OCI-LY1 (cell line): ENCODE measurements at regions not wholly inside any gene's neighbourhood (a gene's known extent, or its start where the extent isn't known, plus 50 kb on each side); places are given as distances from the start of the nearest gene placed in this dataset.
A peak's percentile ranks its signal among the peaks of the same experiment; 100 is the strongest.

Experiments used
- H2AFZ ChIP-seq: fragments of 200-600 bp; sonication (generic), shearing (Covaris generic); 2 replicates; pipeline ENCODE4 v1.6.0; 2014; ENCODE audit warnings: antibody characterized with exemption, mild to moderate bottlenecking, low read length
- H3F3A ChIP-seq: fragments of 200-600 bp; sonication (generic), shearing (Covaris generic); 2 replicates; pipeline ENCODE4 v1.6.0; 2014; ENCODE audit warnings: mild to moderate bottlenecking, antibody characterized with exemption, low read length, moderate library complexity; ENCODE audit not compliant: insufficient read depth
- H3K27ac ChIP-seq: fragments of 200-600 bp; sonication (generic); 2 replicates; pipeline ENCODE4 v1.5.1; 2014; ENCODE audit warnings: low read length, mixed run types, mild to moderate bottlenecking, low read depth; ENCODE audit not compliant: poor library complexity, severe bottlenecking
- H3K27me3 ChIP-seq: fragments of 200-600 bp; sonication (generic); 2 replicates; pipeline ENCODE4 v1.6.0; 2014; ENCODE audit warnings: antibody characterized with exemption, mild to moderate bottlenecking, low read length, moderate library complexity; ENCODE audit not compliant: insufficient read depth
- H3K36me3 ChIP-seq: fragments of 200-600 bp; sonication (generic); 2 replicates; pipeline ENCODE4 v1.6.1; 2014; ENCODE audit warnings: mild to moderate bottlenecking, antibody characterized with exemption, low read length, moderate library complexity, mixed read lengths; ENCODE audit not compliant: insufficient read depth
- H3K4me1 ChIP-seq: fragments of 200-600 bp; sonication (generic); 2 replicates; pipeline ENCODE4 v1.5.1; 2014; ENCODE audit warnings: mild to moderate bottlenecking, low read length, moderate library complexity; ENCODE audit not compliant: insufficient read depth, severe bottlenecking
- H3K4me2 ChIP-seq: fragments of 200-600 bp; sonication (generic), shearing (Covaris generic); 2 replicates; pipeline ENCODE4 v1.6.1; 2014; ENCODE audit warnings: low read length
- H3K4me3 ChIP-seq: fragments of 200-600 bp; sonication (generic); 2 replicates; pipeline ENCODE4 v1.5.1; 2014; ENCODE audit warnings: low read length, low read depth, mild to moderate bottlenecking, mixed read lengths; ENCODE audit not compliant: poor library complexity, severe bottlenecking
- H3K79me2 ChIP-seq: fragments of 200-600 bp; shearing (Covaris generic); 2 replicates; pipeline ENCODE4 v1.6.1; 2016; ENCODE audit warnings: mixed run types, low read length, mixed read lengths; ENCODE audit not compliant: insufficient read depth
- H3K9ac ChIP-seq: fragments of 200-600 bp; sonication (generic), shearing (Covaris generic); 2 replicates; pipeline ENCODE4 v1.6.1; 2014; ENCODE audit warnings: mild to moderate bottlenecking, low read length, mixed read lengths
- H3K9me2 ChIP-seq: fragments of 200-600 bp; sonication (generic), shearing (Covaris generic); 2 replicates; pipeline ENCODE4 v1.6.1; 2014; ENCODE audit warnings: low read depth, mild to moderate bottlenecking, low read length, mixed read lengths
- H3K9me3 ChIP-seq: fragments of 200-600 bp; shearing (Covaris generic); 2 replicates; pipeline ENCODE4 v1.6.1; 2014; ENCODE audit warnings: low read length, mixed read lengths
- H4K20me1 ChIP-seq: fragments of 200-600 bp; sonication (generic), shearing (Covaris generic); 2 replicates; pipeline ENCODE4 v1.6.0; 2016; ENCODE audit warnings: mild to moderate bottlenecking, low read length; ENCODE audit not compliant: insufficient read depth
- EZH2 ChIP-seq: fragments of 200-600 bp; sonication (generic), shearing (Covaris generic); IDR thresholded peaks from 2 replicates; pipeline ENCODE4 v1.8.0; 2017; ENCODE audit warnings: borderline replicate concordance, mixed run types, mild to moderate bottlenecking, antibody characterized with exemption, low read length, moderate library complexity, mixed read lengths
- TF ChIP-seq, protein P1 (sequence below): fragments of 200-600 bp; sonication (generic), shearing (Covaris generic); IDR thresholded peaks from 2 replicates; pipeline ENCODE4 v1.5.1; 2017; ENCODE audit warnings: mild to moderate bottlenecking, antibody characterized with exemption, low read length, moderate library complexity, mixed read lengths

DNA sequence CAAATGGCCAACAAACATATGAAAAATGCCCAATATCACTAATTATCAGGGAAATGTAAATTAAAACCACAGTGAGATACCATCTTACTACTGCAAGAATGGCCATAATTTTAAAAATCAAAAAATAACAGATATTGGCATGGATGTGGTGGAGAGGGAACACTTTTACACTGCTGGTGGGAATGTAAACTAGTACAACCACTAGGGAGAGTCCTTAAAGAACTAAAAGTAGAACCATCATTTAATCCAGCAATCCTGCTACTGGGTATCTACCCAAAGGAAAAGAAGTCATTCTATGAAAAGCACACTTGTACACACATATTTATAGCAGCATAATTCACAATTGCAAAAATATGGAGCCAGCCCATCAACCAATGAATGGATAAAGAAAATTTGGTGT lies 459.7 kb downstream of the GXYLT1 start:
- Histone ChIP-seq H3K27ac (peak overlapping the region; percentile 93), H3K9me2 (no peaks in the 10 kb centered on the region), H3K9me3 (peaks cover 3% of the 10 kb centered on the region; the same call in 1 of the 2 replicates), H3K4me3 (no peak overlapping the region), H3K36me3 (no peaks in the 10 kb centered on the region), H2AFZ (no peak overlapping the region), H3F3A (no peaks in the 10 kb centered on the region), H3K79me2 (no peaks in the 10 kb centered on the region), H3K4me2 (no peak overlapping the region), H4K20me1 (no peaks in the 10 kb centered on the region), H3K9ac (no peak overlapping the region), H3K27me3 (no peaks in the 10 kb centered on the region), H3K4me1 (peaks cover 51% of the 10 kb centered on the region)
- TF ChIP-seq EZH2: no peak
- TF ChIP-seq, protein P1, sequence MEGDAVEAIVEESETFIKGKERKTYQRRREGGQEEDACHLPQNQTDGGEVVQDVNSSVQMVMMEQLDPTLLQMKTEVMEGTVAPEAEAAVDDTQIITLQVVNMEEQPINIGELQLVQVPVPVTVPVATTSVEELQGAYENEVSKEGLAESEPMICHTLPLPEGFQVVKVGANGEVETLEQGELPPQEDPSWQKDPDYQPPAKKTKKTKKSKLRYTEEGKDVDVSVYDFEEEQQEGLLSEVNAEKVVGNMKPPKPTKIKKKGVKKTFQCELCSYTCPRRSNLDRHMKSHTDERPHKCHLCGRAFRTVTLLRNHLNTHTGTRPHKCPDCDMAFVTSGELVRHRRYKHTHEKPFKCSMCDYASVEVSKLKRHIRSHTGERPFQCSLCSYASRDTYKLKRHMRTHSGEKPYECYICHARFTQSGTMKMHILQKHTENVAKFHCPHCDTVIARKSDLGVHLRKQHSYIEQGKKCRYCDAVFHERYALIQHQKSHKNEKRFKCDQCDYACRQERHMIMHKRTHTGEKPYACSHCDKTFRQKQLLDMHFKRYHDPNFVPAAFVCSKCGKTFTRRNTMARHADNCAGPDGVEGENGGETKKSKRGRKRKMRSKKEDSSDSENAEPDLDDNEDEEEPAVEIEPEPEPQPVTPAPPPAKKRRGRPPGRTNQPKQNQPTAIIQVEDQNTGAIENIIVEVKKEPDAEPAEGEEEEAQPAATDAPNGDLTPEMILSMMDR: peak; percentile 43

DNA sequence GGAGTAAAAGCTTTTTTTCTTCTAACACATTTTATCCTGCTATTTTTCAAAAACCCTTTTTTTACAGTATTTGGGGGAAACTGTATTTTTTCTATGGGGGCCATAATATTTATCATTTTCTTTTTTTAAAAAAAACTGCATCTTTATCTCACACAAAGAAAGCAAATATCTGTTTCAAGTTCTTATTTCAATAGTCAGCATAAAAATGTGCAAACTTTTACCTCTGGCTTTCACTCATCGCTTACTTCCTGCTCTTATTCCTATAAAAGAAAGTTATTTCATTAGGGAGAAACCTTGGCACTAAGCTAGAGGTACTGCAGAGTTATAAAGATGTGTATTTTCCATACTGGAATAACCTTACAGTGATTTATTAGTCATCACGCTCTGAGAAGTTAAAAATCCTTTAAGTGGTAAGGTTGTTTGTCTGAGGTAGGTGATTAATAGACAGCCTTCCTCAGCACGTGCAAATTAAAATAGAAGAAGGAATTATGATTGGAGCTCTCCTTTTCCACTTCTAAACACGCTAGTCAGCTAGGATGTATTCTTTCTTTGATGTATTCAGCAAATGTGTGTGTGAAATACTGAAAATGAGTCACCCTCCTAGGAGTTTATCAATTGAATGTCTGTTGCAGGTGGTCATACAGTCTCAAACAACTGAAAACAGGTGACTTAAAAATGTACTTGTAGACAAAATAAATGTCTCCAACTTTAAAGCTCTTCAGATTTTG lies 461.0 kb downstream of the GXYLT1 start:
- H3K79me2 ChIP-seq: no peaks in the 10 kb centered on the region
- H4K20me1 ChIP-seq: no peaks in the 10 kb centered on the region
- H2AFZ ChIP-seq: peak overlapping the region; percentile 2; the same call in 1 of the 2 replicates
- H3K27ac ChIP-seq: peak overlapping the region; percentile 93
- H3F3A ChIP-seq: no peaks in the 10 kb centered on the region
- H3K4me3 ChIP-seq: no peak overlapping the region
- H3K9ac ChIP-seq: peak overlapping the region; percentile 35
- H3K9me3 ChIP-seq: no peaks in the 10 kb centered on the region
- H3K4me2 ChIP-seq: peak overlapping the region; percentile 8; the same call in 1 of the 2 replicates
- no peaks in the 10 kb centered on the region for H3K9me2 ChIP-seq
- H3K4me1 ChIP-seq: peaks cover 51% of the 10 kb centered on the region
- H3K27me3 ChIP-seq: no peaks in the 10 kb centered on the region
- H3K36me3 ChIP-seq: no peaks in the 10 kb centered on the region
- TF ChIP-seq EZH2: no peak

DNA sequence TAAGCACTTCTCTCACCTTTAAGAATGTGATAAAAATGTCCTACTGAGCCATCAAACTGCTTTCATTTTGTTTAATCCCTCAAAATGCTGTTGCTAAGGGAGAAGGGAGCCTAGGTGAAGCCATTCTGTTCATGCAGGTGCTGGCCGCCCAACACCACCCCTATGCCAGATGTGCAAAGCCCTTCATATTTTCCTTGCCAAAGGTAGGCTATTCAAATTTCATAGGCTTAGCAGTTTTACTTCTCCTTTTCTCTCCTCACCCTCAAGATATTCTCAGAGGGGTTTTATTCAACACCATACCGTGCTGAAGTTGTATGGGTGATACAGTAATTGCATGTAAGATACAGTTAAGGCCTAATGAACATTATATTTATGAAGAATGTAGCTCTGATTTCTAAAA lies 461.7 kb downstream of the GXYLT1 start:
- Histone ChIP-seq H4K20me1 (no peaks in the 10 kb centered on the region), H3K4me1 (peaks cover 51% of the 10 kb centered on the region), H3K27me3 (no peaks in the 10 kb centered on the region), H3K36me3 (no peaks in the 10 kb centered on the region), H2AFZ (no peak overlapping the region), H3K9me3 (no peaks in the 10 kb centered on the region), H3K9ac (peak overlapping the region; percentile 35), H3K79me2 (no peaks in the 10 kb centered on the region), H3K9me2 (no peaks in the 10 kb centered on the region), H3K4me2 (peak overlapping the region; percentile 42), H3K4me3 (no peak overlapping the region), H3K27ac (peak overlapping the region; percentile 93), H3F3A (no peaks in the 10 kb centered on the region)
- TF ChIP-seq, protein P1: no peak
- TF ChIP-seq EZH2: no peak

DNA sequence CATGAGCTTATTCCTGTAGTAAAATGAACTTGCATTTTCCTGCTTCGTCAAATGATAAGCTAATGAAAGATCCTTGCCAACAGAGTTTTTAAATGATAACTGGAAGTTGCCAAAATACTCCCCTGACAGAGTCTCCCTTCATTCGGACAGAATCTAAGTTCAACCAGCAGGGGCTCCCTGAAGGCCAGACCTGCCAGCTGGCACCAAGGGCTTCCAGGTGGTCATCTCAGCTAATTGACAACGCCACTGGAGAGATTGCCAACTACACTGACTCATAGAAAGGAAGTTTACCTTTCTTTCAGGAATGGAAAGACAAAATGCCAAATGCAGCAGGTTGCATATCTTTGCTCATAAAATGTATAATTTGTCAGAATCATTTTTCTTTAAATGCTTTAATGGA lies 462.8 kb downstream of the GXYLT1 start:
- Histone ChIP-seq H3K4me2 (peak overlapping the region; percentile 42; the same call in 1 of the 2 replicates), H3K4me3 (no peak overlapping the region), H4K20me1 (no peaks in the 10 kb centered on the region), H3K4me1 (peaks cover 51% of the 10 kb centered on the region), H3K36me3 (no peaks in the 10 kb centered on the region), H3K27me3 (no peaks in the 10 kb centered on the region), H3K27ac (peak overlapping the region; percentile 93), H2AFZ (no peak overlapping the region), H3K9me2 (no peaks in the 10 kb centered on the region), H3K79me2 (no peaks in the 10 kb centered on the region), H3K9me3 (no peaks in the 10 kb centered on the region), H3K9ac (no peak overlapping the region; the same call in 1 of the 2 replicates), H3F3A (no peaks in the 10 kb centered on the region)
- no peak for TF ChIP-seq EZH2
- TF ChIP-seq, protein P1: peak; percentile 28; the same call in 1 of the 2 replicates
